ENCODE measurements at regions not wholly inside any gene's neighbourhood (a gene's known extent, or its start where the extent isn't known, plus 50 kb on each side); places are given as distances from the start of the nearest gene placed in this dataset.

DNA sequence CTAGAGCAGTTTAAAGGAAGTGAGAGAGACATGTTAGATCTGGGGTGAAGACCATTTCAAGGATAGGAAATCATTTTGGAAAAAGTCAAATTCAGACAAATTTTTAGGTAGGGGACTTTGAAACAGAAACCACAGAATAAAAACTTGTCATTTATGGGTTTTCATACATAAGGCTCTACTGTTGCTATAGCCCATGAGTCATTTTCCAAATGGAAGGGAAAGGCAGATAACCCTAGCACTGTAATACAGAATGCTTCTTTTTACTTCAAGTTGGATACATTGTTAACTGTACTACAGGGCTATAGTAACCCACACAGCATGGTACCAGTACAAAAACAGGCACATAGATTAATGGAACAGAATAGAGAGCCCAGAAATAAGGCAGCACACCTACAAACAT lies 455.4 kb downstream of the EBF1 start:
- DNase-seq: peak; percentile 31

DNA sequence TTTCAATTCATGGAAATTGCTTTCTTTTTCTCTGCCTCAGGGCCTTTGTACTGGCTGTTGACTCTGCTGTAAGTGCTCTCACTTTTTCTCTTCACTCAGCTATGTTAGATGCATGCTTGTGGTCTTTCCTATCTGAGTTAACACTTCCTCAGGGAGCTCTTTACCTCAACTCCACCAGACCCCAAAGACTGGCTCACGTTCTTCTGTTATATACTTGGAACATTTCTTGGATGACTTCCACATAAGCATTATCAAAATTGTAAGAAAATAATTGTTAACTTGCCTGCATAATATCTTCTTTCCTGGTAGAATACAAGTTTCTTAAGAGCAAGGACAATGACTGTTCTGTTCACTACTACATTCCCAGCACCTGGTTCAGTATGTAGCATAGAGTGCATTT lies 455.9 kb downstream of the EBF1 start:
- no peak for DNase-seq

DNA sequence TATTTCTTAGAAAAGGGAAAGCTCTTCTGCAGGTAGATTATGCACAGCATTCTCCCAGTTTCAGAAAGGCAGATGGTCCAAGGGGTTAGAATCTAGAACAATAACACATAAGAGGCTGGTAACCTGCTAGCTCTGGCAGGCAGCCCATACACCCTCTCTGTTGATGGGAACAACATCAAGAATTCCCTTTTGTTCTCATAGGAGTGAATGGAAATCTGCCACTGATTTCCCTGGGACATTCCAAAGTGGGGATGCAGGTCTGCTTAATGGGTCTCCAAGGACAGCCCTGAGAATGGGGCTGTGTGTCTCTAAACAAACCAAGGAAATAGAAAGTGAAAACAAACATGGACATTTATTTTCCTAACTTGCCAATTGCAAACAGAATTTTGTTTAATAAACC lies 456.8 kb downstream of the EBF1 start:
- DNase-seq: no peak

DNA sequence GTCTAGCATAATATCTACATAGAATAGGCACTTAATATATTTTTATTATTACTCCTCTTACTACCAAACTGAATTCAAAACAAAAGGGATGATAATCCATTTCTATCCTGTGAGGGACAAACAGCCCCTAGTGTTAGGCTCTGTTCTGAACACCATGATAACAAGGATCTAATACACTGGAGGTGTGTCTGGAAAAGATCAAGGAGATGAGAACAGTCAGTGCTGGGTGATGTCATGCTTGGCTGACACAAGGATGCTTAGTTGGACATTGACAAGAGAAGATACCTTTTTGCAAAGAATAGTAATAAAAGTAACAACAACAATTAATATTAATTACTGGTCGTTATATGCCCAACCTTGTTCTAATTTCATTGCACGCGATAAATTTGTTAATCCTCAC lies 458.7 kb downstream of the EBF1 start:
- DNase-seq: no peak

DNA sequence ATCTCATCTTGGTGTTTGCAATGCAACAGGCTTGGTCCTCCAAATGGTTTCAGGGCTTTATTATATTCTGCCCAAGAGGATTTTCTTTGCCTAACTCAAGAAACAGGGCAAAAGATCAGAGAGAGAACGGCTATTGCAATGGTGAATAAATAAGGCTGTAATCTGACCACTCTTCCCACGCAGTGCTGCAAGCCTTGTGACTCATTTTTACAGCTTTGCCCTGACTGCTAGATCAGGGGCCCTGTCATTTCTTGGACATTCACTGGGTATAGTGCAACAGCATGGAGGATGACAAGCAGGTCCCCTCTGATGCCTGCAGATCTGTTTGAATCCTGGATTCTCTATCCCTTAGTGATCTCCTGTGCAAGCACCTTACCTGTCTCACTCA lies 459.1 kb downstream of the EBF1 start:
- peak; percentile 67 for DNase-seq

DNA sequence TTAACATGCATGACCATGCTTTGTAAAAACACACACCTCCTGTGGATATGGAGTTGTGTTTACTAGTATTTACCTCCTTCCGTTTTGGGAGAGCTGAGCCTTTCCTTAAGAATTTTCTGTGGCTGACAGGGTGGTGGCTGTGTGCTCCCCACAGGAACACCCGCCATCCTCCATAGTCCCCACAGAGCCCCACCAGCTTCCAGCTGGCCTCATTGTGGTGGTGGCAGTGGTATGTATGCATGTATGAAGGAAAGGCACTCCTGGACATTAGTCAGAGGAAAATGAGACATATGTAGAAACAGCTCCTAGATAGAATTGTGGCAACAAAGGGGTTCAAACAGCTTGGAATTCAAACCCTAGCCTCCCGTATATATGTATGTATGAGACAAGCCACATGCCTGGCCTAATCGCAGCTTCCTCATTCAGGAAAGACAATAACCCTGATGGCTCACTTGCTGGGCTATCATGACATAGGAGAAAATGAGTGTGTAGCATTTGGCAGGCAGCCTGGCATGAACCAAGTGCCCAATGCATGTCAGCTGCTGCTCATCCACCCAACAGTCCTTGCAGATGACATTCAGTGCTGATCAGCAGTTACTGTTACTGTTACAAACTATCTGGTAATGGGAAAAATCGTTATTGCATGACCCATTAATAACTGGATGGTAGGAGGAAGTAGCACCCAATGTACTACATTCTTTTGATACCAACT lies 459.7 kb downstream of the EBF1 start:
- no peak for DNase-seq

DNA sequence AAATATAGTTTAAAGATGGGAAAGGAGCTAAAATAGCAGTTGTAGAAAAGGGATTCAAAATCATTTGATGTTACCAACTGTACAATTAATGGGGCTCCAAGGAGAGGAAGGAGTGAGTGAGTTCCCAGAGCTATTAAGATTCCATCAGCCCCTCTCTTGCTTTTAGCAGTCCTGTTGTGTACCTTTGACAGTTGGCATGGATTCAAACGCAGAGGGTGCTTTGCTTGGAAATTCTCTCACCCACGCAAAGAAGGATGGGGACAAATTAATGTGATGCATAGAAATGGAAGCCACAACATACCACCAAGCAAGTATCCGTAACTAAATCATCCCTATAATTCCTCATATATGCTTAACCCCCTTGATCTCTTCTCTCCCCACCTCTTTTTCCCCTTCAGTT lies 461.3 kb downstream of the EBF1 start:
- DNase-seq: no peak

DNA sequence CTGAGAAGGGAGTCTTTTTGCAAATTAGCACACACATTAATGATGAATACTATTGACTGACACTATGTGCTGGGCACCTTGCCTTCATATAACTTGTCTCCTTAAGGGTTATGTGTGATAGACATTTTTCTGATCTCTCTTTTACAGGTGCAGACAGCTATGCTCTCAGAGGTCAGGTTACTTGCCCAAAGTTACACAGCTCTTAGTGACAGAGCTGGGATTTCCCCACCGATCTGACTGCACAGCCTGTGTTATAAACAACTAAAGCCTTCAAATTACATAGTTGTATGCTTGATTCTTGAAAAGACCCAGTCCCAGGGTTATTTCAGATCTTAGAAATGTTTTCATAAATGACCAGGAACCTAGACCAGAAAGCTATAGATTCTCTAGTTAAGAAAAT lies 462.7 kb downstream of the EBF1 start:
- no peak for DNase-seq

DNA sequence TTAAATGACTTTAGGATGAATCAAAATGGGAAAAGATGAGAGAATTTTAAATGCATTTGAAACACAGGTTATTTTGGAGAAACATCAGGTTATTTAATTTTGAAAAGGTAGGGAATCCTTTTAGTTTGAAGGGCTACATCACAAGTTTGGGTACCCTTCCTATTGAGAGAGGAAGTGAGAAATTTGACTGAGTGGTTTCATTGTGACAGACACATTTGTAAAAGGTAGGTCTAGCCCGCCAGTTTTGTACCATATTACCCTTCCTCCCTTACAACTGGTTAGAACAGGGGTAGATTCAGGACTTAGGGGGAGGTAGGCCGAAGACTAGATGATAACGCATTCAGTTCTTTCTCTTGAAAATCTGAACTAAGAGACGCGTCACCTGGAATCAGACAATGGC lies 464.2 kb downstream of the EBF1 start:
- DNase-seq: no peak

DNA sequence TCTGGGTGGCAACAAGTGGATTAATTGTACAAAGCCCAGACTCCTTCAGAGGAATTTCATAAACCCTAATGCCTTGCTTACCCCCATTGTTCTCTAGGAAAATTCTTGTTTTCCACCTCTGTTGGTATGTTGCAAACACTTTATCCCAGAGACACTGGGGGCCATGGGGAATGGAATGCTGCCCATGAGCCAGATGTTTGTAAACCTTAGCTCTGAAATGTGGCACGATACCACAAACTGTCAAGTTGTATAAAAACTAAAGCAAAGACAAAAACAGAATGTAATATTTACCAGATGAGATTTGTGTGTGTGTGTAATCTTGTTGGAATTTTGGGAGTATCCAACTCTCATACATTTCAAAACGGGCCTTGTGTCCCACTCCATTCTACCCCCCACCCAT lies 465.0 kb downstream of the EBF1 start:
- DNase-seq: peak; percentile 40

DNA sequence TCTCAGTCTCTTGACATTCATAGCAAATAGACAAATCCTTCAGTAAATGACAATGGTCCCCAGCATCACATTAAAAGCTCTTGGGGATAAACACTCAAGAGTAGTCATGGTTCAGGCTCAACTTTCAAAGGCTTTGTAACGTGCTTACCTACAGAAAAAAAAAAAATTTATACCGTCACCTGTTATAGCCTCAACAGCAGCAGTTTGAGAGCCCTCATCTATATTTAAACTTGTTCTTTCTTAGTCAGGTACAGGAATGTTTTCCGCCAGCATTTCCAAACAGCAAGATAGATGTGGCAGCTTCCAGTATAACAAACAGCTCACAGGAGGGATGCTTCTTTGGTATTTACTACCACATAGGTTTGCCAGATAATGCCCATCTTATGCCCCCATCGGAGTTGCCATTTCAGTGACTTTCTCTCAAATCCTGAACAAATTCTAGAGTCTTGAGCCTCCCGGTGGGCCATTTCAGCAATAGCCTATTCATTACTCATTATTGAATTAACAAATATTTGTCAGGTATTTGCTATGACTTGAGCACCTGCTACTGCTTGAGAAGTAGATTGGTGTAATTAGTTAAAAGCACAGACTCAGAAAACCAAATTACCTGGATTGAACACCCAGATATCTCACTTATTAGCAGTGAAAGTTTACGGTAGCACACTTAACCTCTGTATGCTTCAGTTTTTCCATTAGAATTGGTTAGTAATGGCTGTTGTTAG lies 470.0 kb downstream of the EBF1 start:
- no peak for DNase-seq

DNA sequence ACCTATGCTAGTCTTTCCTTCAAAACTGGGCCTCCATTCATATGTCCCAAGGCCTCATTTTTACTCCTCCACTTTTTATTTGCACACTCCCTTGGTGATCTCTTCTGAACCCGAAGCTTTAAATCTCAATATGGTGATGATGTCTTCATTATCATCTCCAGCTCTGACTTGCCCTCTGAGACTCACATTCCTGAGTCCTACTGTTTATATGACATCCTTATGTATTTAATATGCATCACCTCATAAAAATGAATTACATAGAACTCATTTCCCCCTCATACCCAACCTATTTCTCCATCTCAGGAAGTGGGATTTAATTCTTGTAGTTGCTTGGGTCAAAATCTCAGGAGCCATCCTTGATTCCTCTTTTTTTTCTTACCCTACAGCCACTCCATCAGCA lies 473.0 kb downstream of the EBF1 start:
- DNase-seq: no peak

DNA sequence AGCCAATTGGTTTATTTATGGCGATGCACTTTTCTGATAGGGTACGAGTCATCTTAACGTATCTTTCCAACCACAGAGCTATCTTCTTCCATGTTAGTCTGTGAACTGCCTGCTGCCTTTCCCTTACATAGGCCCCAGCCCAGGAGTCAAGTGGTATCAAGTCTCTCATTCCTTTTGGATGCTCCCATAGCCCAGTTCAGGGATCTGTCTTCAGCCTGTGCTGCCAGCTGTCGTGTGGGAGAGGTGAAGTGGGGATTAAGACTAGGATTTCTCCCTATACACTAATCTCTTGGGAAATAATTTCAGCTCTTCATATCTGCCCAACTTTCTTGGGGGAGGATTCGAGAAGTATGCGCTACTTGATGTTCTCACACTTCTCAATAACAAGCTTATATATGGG lies 475.7 kb downstream of the EBF1 start:
- DNase-seq: peak; percentile 9

DNA sequence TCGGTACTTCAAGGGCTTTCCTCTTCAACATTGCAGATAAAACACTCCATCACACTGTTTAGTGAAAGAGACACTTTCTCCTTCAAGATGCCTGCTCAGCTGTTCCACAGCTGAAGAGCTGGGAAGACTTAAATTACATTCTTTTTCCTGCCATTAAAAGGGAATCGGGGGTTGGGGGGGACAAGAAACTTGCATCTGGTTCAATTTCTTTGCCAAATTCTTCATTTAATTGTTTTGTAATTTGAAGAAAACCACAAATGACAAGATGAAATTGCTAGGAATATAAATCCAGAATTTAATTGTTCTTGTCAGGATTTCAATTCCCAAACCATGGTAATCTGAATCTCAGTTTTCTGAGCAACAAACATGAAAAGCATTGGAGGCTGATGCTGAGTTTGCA lies 478.3 kb downstream of the EBF1 start:
- no peak for DNase-seq

DNA sequence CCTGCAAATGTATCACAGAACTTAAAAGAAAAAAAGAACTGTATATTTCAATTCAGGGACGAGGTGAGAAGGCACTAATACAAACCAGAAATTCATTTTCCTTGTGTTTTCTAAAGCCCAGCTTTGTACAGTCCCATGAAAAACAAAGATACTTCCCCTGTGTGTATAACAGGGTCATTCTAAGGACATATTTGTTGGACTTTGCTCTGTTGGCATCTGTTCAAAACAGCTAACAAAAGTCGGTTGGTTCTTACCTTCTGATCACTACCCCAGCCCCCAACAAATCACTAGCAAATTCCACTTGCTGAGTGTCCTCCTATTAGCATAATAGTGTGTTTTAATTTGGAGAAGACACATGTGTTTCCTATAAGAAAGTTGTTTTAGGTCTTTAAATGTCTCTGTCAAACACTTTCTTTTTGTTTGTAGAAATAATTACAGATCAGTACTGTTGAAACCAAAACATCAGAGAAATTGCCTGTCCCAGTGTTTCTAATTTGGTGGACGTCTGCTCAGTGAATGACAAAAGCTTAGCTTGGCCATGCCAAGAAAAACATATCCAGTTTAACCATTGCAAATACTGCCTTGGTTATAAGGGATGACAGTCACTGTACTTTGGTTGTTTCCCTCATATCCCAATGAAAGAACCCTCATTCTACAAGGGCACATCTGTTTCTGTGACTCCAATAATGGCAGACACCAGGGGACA lies 480.5 kb downstream of the EBF1 start:
- no peak for DNase-seq

DNA sequence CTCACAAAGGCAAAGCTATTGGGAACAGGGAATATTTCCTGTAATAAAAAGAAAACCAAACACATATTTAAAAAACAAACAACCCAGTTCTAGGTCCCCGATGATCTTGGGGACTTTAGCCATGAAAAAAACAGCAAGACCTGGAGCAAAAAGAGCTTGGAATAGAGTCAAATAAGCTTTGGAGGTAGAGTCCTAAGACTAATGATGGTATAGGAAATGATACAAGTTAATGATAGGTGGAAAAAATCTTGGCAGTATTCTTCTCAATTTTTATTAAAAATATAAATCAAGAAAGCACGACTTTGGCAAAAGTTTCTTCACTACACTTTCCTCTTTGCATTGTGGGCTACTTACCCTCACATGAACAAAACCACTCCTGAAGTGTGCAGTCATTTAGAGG lies 481.5 kb downstream of the EBF1 start:
- no peak for DNase-seq

DNA sequence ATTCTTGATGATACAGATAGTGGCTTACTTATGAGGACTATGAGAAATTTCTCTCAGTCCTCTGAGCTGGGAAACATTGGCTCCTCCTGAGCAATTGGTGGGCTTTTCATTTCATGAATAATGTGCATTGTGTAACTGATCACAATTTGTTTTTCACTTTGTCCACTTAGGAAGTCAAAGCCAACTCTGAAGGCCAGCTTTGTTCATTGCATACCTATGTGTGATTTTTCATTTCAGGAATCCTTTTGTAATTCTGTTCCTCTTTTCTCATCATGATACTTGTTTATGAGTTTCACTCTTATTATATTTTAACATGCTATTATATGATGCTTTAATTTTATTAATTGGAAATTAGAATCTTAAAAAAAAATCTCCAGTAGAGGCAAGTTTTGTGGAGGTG lies 483.0 kb downstream of the EBF1 start:
- DNase-seq: no peak

DNA sequence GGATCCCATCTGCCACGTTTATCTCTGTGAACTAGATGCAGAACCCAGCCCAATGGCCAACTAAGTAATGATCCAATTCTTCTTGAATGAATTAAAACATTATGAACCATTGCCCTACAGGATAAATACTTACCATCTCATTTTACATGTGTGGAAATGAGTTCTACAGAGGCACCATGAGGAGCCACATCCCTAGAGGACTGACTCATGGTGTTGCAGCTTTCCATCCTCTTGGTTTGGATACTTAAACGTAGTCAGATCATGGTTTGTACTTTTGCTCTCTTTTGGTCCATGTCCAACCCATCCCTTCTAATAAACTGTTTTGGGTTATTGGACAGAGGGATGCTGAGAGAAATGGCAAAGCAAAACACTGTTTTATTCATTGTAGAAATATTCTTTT lies 484.8 kb downstream of the EBF1 start:
- no peak for DNase-seq

DNA sequence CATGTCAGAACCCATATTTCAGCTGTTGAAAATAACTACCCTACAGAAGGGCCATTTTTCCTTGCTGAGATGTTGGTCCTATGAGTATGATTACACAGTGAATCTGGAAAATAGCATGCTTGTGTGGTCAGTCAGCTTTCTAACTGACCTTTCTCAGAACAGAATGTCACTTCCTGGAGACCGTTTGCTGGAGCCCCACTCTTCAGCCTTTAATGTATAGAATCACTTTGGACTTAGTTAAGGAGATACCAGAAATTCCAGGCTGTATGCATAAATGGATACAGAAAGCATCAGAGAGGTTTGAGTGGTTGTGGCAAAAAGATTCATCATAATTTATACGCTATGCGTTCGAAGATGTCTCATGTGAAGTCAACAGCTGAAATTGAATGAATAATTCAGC lies 488.1 kb downstream of the EBF1 start:
- DNase-seq: no peak

DNA sequence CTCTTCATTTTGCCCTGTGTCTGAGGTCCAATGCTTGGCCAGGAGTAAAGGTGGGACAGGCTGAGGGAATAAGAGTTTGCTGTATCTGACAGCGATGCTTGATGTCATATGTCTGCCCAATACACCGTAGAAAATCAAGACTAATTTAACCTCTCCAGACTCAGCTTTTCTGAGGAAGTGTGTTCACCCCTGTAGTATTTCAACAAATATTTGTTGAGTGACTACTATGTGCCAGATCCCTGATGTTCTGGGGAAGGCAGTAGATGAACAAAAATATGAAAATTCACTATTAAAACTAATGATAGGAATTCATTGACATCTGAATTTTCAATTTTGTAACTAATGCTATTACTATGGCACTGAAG lies 489.7 kb downstream of the EBF1 start:
- DNase-seq: no peak

DNA sequence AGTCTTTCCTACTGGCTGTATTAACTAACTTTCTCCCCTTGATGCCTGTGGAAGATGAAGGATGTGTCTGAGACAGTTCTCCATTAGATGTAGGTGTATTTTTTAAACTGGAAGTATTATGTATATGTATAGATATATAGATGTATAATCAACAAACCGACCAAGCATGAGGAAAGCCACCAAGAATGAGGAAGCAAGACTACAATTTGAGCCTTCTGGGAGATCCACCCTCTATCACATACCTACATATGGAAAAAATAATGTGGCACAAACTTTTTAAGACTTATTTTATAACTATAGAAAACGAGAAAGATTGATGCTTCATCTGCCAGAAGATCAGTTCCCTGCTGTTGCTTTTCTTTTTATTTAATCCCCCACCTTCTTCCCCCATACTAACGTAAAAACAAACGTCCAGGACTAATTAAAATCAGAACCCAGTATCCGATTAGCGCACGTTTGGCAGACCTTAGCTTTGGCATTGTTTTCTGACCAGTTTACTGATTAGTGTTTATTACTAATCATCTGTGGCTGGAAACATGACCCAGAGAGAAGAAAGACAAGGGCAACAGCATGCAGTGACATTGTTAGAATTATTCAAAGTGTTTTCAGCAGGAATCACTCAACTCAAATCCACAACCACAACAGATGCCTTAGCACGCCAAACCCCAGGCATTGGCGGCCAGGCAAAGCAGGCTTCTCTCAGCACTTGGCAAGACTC lies 490.2 kb downstream of the EBF1 start:
- no peak for DNase-seq

DNA sequence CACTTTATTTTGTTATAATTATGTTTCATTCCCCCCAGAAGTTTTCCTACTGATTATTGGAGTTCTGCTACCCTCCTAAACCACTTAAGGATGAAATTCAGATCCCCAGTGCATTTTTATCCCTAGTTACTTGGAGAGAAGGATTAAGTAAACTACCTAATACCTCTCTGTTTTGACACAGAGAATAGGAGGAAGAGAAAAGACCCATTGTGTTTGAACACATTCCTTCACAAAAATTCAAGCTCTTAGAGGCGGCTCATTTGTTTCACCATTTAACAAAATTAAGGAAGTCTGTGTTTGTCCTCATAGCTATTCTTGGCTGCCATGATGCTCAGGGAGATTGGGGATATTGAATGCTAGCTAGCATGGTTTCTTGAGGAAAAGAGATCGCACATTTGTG lies 492.6 kb downstream of the EBF1 start:
- DNase-seq: no peak

DNA sequence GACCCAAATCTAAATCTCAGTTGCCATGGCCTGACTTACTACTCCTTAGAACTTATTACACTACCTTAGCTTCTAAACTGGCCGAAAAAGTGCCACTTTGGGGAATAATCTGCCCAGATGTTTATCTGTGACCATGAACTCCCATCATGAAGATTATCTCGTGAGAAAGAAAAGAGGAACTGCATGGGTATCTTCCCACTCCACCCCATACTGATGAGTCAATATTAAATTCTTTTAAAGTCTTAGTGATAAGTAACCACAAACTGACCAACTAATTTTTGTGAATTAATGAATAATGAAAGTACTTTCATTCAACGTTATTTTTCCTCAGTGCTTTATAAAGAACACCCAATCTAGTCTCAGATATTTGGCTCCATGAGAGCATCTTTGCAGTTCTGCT lies 493.5 kb downstream of the EBF1 start:
- peak; percentile 24 for DNase-seq

DNA sequence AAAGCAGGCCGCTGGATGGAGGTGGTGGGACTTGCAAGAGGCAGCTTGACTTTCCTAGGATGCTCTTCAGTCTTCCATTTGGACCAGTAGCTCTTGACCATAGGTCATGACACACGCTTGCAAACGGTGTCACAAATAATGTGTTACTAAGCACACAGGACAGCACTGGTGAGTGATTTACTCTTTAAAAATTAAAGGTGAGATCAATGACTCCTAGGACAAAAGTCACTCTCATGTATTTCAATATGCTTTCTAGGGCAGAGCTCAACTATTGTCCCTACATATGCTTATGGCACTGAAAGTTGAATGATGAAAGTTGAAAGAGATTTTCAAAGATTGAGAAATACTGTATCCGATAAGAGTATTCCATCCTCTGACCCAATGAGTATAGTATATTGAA lies 496.7 kb downstream of the EBF1 start:
- no peak for DNase-seq

Measured in NCI-H226 (cell line).